Adrenal gland (tissue), 9 donors: ENCODE measurements at regions not wholly inside any gene's neighbourhood (a gene's known extent, or its start where the extent isn't known, plus 50 kb on each side); places are given as distances from the start of the nearest gene placed in this dataset.

Experiments used
- DNase-seq, 7 donors: peaks; one replicate each; pipeline ENCODE4 v3.0.0-alpha.2; 2019 to 2020
- H3K27ac ChIP-seq, 5 donors: fragments of 200-600 bp; sonication (generic) in 4 of 5; 1 replicate in 3 of 5; 2 replicates in 2 of 5; pipeline versions ENCODE4 v1.5.1 to v1.8.0; 2016 to 2020; ENCODE audit warnings: mild to moderate bottlenecking in 1 of 5
- H3K27me3 ChIP-seq: fragments of 200-600 bp; 2 replicates; pipeline ENCODE4 v1.8.0; 2021
- H3K36me3 ChIP-seq, 2 donors: fragments of 200-600 bp; replicated peaks in 1 of 2; 1 replicate in 1 of 2; 2 replicates in 1 of 2; pipeline versions ENCODE4 v1.5.1 to v1.8.0; 2018 to 2022
- H3K4me1 ChIP-seq, 2 donors: fragments of 200-600 bp; replicated peaks in 1 of 2; 1 replicate in 1 of 2; 2 replicates in 1 of 2; pipeline versions ENCODE4 v1.5.1 to v1.8.0; 2018 to 2021
- H3K4me3 ChIP-seq, 4 donors: fragments of 200-600 bp; sonication (generic) in 3 of 4; one replicate each; pipeline ENCODE4 v1.5.1; 2016 to 2018
- H3K9me3 ChIP-seq, 3 donors: fragments of 200-600 bp; sonication (generic) in 1 of 3; replicated peaks in 1 of 3; 1 replicate in 2 of 3; 2 replicates in 1 of 3; pipeline versions ENCODE4 v1.5.1 to v1.8.0; 2016 to 2021
- POLR2A ChIP-seq, 2 donors: fragments of 450-650 bp; IDR thresholded peaks; one replicate each; pipeline ENCODE4 v1.6.1; 2017; ENCODE audit warnings: antibody characterized with exemption in 2 of 2, mild to moderate bottlenecking in 2 of 2, moderate library complexity in 1 of 2
- WGBS, 4 donors: extraction: QIAGEN DNeasy Blood & Tissue Kit in 2 of 4; methylation state at CpG; one replicate each; pipeline versions ENCODE4 v1.1.5 to v1.1.7; 2013 to 2017; 5-methylcytosine and 5-hydroxymethylcytosine counted together
- intact Hi-C, 2 donors: fragments of 100-400 bp; cut with DNase I; formaldehyde crosslinking; loops; one replicate each; pipeline versions ENCODE4 v1.14.1 to v1.15.0; 2022 to 2023
- TF ChIP-seq, protein P1 (sequence below), 6 experiments: fragments of 450-650 bp in 4 of 6; fragments of 200-600 bp in 2 of 6; sonication (generic) in 1 of 6; IDR thresholded peaks; 1 replicate in 5 of 6; 2 replicates in 1 of 6; pipeline versions ENCODE4 v1.5.1 to v1.8.0; 2016 to 2021; ENCODE audit warnings: antibody characterized with exemption in 6 of 6, mild to moderate bottlenecking in 2 of 6, moderate library complexity in 1 of 6
- donor health status: healthy with polysubstance abuse.
- donor health status: Bipolar disorder and iron deficiency.
- donor health status: DM: yes; HTN: yes; CAD: no.
- donor health status: DM: no; HTN: no; CAD: no.
- donor health status: DM: no; HTN: no; CAD: no.

DNA sequence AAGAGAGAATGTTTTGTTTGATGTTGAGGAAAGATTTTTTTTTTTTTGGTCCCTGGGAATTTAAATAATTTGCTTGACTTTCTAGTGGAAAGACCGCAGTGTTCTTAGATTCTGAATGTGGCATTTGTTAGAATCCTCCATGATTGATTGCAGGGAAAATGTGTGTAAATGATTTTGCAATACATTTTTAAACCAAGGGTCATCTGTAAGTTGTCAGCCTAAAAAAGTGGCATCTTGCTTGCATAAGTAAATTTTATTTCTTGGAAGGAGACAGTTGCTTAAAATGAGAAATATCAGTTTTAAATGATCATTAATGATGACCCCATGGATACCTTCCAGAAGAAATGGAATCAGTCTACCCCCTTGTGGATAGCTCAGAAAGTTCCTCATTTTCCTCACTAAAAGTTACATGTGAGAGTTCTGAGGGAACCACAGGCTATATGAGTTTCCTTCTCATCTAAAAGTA, 105.1 kb upstream of the SLC25A48 start:
- intact Hi-C loops, result no loop called here
- no peak for DNase-seq
- Histone ChIP-seq H3K27me3 (no peaks in the 10 kb centered on the region), H3K4me1 (no peaks in the 10 kb centered on the region), H3K27ac (no peak overlapping the region), H3K4me3 (no peak overlapping the region), H3K36me3 (no peaks in the 10 kb centered on the region), H3K9me3 (no peaks in the 10 kb centered on the region)
- no peak for TF ChIP-seq POLR2A (IDR thresholded peaks at IDR 0.05)
- TF ChIP-seq, protein P1, sequence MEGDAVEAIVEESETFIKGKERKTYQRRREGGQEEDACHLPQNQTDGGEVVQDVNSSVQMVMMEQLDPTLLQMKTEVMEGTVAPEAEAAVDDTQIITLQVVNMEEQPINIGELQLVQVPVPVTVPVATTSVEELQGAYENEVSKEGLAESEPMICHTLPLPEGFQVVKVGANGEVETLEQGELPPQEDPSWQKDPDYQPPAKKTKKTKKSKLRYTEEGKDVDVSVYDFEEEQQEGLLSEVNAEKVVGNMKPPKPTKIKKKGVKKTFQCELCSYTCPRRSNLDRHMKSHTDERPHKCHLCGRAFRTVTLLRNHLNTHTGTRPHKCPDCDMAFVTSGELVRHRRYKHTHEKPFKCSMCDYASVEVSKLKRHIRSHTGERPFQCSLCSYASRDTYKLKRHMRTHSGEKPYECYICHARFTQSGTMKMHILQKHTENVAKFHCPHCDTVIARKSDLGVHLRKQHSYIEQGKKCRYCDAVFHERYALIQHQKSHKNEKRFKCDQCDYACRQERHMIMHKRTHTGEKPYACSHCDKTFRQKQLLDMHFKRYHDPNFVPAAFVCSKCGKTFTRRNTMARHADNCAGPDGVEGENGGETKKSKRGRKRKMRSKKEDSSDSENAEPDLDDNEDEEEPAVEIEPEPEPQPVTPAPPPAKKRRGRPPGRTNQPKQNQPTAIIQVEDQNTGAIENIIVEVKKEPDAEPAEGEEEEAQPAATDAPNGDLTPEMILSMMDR (IDR thresholded peaks at IDR 0.05), result peak in 1 of 6 experiments; percentile 28
- WGBS, 4 donors, result 82 to 93% (median 86%) methylated on average over 1 of the region's 1 CpG

DNA sequence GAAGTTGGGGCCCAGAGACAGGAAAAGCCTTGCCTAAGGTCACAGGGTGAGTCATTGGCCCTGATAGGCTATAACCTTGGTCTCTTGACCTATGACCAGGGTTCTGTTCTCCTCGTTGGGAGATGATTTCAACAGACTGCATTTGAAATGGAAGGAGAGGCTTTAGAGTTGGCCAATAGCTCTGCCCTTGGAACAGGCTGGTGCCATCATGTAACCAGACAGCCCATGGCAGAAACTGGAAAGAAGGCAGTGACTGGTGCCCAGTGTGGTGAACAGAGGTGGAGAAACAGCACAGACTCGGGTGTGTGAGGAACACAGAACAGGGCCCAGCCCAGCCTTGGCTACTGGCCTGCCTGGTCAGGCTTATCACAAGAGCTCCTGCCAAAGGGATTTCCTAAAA, 109.8 kb upstream of the SLC25A48 start:
- H3K4me3 ChIP-seq, result no peak overlapping the region
- intact Hi-C loops, result no loop called here
- no peaks in the 10 kb centered on the region for H3K4me1 ChIP-seq
- no peaks in the 10 kb centered on the region for H3K27me3 ChIP-seq
- H3K36me3 ChIP-seq, result no peaks in the 10 kb centered on the region
- H3K27ac ChIP-seq, result no peak overlapping the region
- no peaks in the 10 kb centered on the region for H3K9me3 ChIP-seq
- peak in 2 of 7 donors; percentile 44 to 63 for DNase-seq
- WGBS, 4 donors, result 39 to 58% (median 44%) methylated on average over 2 of the region's 2 CpGs
- TF ChIP-seq POLR2A (IDR thresholded peaks at IDR 0.05), result no peak
- TF ChIP-seq, protein P1 (IDR thresholded peaks at IDR 0.05), result no peak

DNA sequence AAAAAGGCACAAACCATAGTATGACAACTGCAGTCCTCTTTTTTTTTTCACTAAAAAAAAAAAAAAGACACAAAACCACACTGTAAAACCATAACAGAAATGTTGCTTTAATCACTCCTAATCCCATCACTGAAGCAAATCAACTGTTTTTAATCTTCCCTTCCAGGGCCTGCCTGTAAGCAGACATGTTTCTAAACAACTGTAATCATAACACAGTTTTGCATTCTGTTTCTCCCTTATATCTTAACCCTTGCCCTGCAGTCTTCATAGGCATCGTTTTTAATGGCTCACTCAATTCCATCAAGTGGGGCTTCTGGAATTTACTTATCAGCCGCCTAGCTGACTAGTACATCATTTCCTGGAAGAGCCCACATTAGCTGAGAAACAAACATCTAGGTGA, 111.0 kb upstream of the SLC25A48 start:
- no peak for TF ChIP-seq POLR2A (IDR thresholded peaks at IDR 0.05)
- TF ChIP-seq, protein P1 (IDR thresholded peaks at IDR 0.05), result no peak
- Histone ChIP-seq H3K27me3 (no peaks in the 10 kb centered on the region), H3K27ac (no peak overlapping the region), H3K4me3 (no peak overlapping the region), H3K36me3 (no peaks in the 10 kb centered on the region), H3K9me3 (no peaks in the 10 kb centered on the region), H3K4me1 (no peaks in the 10 kb centered on the region)
- intact Hi-C loops, result no loop called here
- no peak for DNase-seq
- WGBS, 4 donors, result 61 to 72% (median 70%) methylated on average over 2 of the region's 2 CpGs

DNA sequence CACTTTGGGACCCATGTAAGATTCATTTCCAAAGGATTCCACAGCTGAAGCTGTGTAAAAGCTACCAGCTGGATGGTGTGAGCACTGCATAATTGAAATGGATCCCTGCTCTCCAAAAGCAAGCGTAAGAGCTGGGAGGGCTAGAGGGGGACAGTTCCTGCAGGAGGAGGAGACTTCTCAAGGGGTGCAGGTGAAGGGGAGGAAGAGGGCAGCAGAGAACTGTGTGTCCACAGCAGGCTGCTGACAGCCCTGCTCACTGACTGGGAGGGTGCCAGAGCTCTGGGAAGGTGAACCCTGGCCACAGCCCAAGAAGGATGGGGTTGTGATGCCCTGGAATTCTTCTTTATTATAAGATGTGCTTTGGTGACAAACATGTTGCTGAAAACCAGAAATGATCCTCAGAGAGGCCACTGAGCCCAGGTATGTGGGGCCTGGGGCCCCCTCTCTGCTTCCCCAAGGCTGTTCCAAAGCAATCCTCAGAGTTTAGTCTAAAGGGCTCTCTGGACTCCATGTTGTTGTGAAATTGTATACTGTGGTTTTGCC, 112.8 kb upstream of the SLC25A48 start:
- Histone ChIP-seq H3K27ac (no peak overlapping the region), H3K9me3 (no peaks in the 10 kb centered on the region), H3K4me3 (no peak overlapping the region), H3K27me3 (no peaks in the 10 kb centered on the region), H3K4me1 (no peaks in the 10 kb centered on the region), H3K36me3 (no peaks in the 10 kb centered on the region)
- TF ChIP-seq POLR2A (IDR thresholded peaks at IDR 0.05), result no peak
- TF ChIP-seq, protein P1 (IDR thresholded peaks at IDR 0.05), result no peak
- 96 to 100% (median 100%) methylated on average over 1 of the region's 1 CpG for WGBS, 4 donors
- intact Hi-C loops, result no loop called here
- DNase-seq, result no peak
